ENCODE measurements at regions not wholly inside any gene's neighbourhood (a gene's known extent, or its start where the extent isn't known, plus 50 kb on each side); places are given as distances from the start of the nearest gene placed in this dataset.

DNA sequence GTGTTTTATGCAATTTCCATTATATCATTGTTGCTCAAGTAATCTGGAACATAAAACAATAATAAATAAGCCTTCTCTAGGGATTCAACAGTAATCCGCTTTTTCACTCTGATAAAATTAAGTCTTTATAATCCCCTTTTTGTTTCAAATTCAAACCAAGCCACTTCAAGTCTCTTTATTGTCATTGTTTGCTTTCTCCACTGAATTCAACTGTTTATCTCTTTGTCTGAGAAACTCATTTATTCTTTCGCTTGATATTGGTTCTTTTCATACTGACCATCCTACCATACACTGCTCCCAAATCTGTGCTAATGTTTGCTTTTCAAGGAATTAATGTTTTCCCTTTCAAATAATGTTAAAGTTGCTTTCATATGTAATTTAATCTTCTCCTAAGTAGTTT lies 550.4 kb upstream of the PCDH15 start:
- TF ChIP-seq, protein P1, sequence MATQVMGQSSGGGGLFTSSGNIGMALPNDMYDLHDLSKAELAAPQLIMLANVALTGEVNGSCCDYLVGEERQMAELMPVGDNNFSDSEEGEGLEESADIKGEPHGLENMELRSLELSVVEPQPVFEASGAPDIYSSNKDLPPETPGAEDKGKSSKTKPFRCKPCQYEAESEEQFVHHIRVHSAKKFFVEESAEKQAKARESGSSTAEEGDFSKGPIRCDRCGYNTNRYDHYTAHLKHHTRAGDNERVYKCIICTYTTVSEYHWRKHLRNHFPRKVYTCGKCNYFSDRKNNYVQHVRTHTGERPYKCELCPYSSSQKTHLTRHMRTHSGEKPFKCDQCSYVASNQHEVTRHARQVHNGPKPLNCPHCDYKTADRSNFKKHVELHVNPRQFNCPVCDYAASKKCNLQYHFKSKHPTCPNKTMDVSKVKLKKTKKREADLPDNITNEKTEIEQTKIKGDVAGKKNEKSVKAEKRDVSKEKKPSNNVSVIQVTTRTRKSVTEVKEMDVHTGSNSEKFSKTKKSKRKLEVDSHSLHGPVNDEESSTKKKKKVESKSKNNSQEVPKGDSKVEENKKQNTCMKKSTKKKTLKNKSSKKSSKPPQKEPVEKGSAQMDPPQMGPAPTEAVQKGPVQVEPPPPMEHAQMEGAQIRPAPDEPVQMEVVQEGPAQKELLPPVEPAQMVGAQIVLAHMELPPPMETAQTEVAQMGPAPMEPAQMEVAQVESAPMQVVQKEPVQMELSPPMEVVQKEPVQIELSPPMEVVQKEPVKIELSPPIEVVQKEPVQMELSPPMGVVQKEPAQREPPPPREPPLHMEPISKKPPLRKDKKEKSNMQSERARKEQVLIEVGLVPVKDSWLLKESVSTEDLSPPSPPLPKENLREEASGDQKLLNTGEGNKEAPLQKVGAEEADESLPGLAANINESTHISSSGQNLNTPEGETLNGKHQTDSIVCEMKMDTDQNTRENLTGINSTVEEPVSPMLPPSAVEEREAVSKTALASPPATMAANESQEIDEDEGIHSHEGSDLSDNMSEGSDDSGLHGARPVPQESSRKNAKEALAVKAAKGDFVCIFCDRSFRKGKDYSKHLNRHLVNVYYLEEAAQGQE (IDR thresholded peaks at IDR 0.05; ENCODE audit: insufficient replicate concordance, low read depth): no peak
- TF ChIP-seq, protein P2, sequence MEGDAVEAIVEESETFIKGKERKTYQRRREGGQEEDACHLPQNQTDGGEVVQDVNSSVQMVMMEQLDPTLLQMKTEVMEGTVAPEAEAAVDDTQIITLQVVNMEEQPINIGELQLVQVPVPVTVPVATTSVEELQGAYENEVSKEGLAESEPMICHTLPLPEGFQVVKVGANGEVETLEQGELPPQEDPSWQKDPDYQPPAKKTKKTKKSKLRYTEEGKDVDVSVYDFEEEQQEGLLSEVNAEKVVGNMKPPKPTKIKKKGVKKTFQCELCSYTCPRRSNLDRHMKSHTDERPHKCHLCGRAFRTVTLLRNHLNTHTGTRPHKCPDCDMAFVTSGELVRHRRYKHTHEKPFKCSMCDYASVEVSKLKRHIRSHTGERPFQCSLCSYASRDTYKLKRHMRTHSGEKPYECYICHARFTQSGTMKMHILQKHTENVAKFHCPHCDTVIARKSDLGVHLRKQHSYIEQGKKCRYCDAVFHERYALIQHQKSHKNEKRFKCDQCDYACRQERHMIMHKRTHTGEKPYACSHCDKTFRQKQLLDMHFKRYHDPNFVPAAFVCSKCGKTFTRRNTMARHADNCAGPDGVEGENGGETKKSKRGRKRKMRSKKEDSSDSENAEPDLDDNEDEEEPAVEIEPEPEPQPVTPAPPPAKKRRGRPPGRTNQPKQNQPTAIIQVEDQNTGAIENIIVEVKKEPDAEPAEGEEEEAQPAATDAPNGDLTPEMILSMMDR (IDR thresholded peaks at IDR 0.05; ENCODE audit: insufficient read depth, low read length): no peak
- no peak for TF ChIP-seq POLR2AphosphoS5 (IDR thresholded peaks at IDR 0.05; ENCODE audit: low read depth)
- no peak for TF ChIP-seq SPI1 (IDR thresholded peaks at IDR 0.05; ENCODE audit: borderline replicate concordance, low read depth)
- no peak for TF ChIP-seq GABPA (IDR thresholded peaks at IDR 0.05; ENCODE audit: low read depth)
- no peak overlapping the region for H3K4me3 ChIP-seq (replicated peaks; ENCODE audit: insufficient read depth, low read length)
- no peak for DNase-seq (ENCODE audit: low read depth in 1 of 2, low spot score in 1 of 2)
- H3K27me3 ChIP-seq (ENCODE audit: insufficient read depth, poor library complexity, severe bottlenecking): no peaks in the 10 kb centered on the region
- H3K27ac ChIP-seq (replicated peaks): no peak overlapping the region

DNA sequence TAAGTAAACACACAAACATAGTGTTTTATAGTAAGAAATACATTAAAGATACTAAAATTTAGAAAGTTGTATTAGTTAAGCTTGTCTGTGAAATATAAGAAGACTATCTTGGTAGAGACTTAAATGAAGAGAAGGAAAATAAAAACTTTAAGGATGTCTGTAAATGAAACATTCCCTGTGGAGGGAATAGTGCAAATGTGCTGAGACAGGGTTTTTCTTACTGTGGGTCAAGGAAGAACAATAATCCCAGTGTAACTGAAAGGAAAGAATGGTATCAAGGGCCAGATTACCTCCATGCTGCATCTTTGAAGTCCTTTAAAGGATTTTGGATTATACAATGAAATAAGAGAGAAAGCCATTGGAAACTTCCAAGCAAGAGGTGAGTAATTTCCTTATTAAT lies 547.5 kb upstream of the PCDH15 start:
- no peak for DNase-seq (ENCODE audit: low read depth in 1 of 2, low spot score in 1 of 2)
- Histone ChIP-seq H3K27ac (replicated peaks) (no peak overlapping the region), H3K4me3 (replicated peaks; ENCODE audit: insufficient read depth, low read length) (no peak overlapping the region), H3K27me3 (ENCODE audit: insufficient read depth, poor library complexity, severe bottlenecking) (no peaks in the 10 kb centered on the region)
- no peak for TF ChIP-seq SPI1 (IDR thresholded peaks at IDR 0.05; ENCODE audit: borderline replicate concordance, low read depth)

GRCh38 chr10:55330486-55330885 lies 529.5 kb upstream of the PCDH15 start:
- Histone ChIP-seq H3K4me3 (replicated peaks; ENCODE audit: insufficient read depth, low read length) (no peak overlapping the region), H3K27ac (replicated peaks) (no peak overlapping the region), H3K27me3 (ENCODE audit: insufficient read depth, poor library complexity, severe bottlenecking) (no peaks in the 10 kb centered on the region)
- no peak for TF ChIP-seq POLR2AphosphoS5 (IDR thresholded peaks at IDR 0.05; ENCODE audit: low read depth)
- TF ChIP-seq, protein P2 (IDR thresholded peaks at IDR 0.05; ENCODE audit: insufficient read depth, low read length): no peak
- no peak for DNase-seq (ENCODE audit: low read depth in 1 of 2, low spot score in 1 of 2)

- no peak for DNase-seq (ENCODE audit: low read depth in 1 of 2, low spot score in 1 of 2)
- Histone ChIP-seq H3K27me3 (ENCODE audit: insufficient read depth, poor library complexity, severe bottlenecking) (no peaks in the 10 kb centered on the region), H3K4me3 (replicated peaks; ENCODE audit: insufficient read depth, low read length) (no peak overlapping the region), H3K27ac (replicated peaks) (no peak overlapping the region)
- TF ChIP-seq SPI1 (IDR thresholded peaks at IDR 0.05; ENCODE audit: borderline replicate concordance, low read depth) (no peak), POLR2AphosphoS5 (IDR thresholded peaks at IDR 0.05; ENCODE audit: low read depth) (no peak), GABPA (IDR thresholded peaks at IDR 0.05; ENCODE audit: low read depth) (no peak)
- TF ChIP-seq, protein P2 (IDR thresholded peaks at IDR 0.05; ENCODE audit: insufficient read depth, low read length): no peak
- TF ChIP-seq, protein P1 (IDR thresholded peaks at IDR 0.05; ENCODE audit: insufficient replicate concordance, low read depth): no peak
Measured at GRCh38 chr10:55329796-55330195, 528.8 kb upstream of the PCDH15 start.

Data from HL-60 (cell line).